ENCODE measurements at regions not wholly inside any gene's neighbourhood (a gene's known extent, or its start where the extent isn't known, plus 50 kb on each side); places are given as distances from the start of the nearest gene placed in this dataset.

GRCh38 chr2:103980401-103980800, 873.5 kb upstream of the POU3F3 start:
- H3K27me3 ChIP-seq (ENCODE audit: control insufficient read depth, insufficient read depth, low read length): no peaks in the 10 kb centered on the region
- no peak overlapping the region for H3K4me3 ChIP-seq (ENCODE audit: low read depth, low read length)
- H3K27ac ChIP-seq (ENCODE audit: low read depth, low read length): no peak overlapping the region
- peaks cover 6% of the 10 kb centered on the region; the same call in 1 of the 2 replicates for H3K4me1 ChIP-seq (ENCODE audit: control insufficient read depth, insufficient read depth, low read length)
- H3K9ac ChIP-seq (ENCODE audit: low read length): no peak overlapping the region
- H3K9me3 ChIP-seq (ENCODE audit: control insufficient read depth, insufficient read depth, low read depth, low read length): no peaks in the 10 kb centered on the region
- H3K36me3 ChIP-seq (ENCODE audit: control insufficient read depth, insufficient read depth, low read length): no peaks in the 10 kb centered on the region

DNA sequence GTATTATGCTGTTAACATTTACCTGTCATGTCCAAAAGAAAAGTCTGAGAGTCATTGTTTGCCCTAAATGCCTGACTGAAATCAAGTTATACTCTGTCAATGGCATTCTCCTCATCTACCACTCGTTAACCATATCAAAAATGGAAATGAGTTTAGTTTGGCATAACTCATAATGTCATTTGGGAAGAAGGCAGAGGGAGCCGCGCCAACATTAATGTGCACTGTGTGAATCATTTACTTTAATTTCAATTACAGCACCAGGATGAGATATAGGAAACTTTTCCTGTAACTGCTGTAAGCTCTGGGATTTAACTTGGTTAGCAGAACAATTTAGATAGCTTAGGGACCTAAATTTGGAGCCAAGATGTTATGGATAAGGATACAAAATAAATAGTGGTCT, 871.2 kb upstream of the POU3F3 start:
- H3K27ac ChIP-seq (ENCODE audit: low read depth, low read length): no peak overlapping the region
- H3K36me3 ChIP-seq (ENCODE audit: control insufficient read depth, insufficient read depth, low read length): no peaks in the 10 kb centered on the region
- no peak overlapping the region for H3K9ac ChIP-seq (ENCODE audit: low read length)
- no peaks in the 10 kb centered on the region for H3K9me3 ChIP-seq (ENCODE audit: control insufficient read depth, insufficient read depth, low read depth, low read length)
- no peak overlapping the region for H3K4me3 ChIP-seq (ENCODE audit: low read depth, low read length)
- H3K27me3 ChIP-seq (ENCODE audit: control insufficient read depth, insufficient read depth, low read length): no peaks in the 10 kb centered on the region
- peaks cover 14% of the 10 kb centered on the region; the same call in 1 of the 2 replicates for H3K4me1 ChIP-seq (ENCODE audit: control insufficient read depth, insufficient read depth, low read length)

DNA sequence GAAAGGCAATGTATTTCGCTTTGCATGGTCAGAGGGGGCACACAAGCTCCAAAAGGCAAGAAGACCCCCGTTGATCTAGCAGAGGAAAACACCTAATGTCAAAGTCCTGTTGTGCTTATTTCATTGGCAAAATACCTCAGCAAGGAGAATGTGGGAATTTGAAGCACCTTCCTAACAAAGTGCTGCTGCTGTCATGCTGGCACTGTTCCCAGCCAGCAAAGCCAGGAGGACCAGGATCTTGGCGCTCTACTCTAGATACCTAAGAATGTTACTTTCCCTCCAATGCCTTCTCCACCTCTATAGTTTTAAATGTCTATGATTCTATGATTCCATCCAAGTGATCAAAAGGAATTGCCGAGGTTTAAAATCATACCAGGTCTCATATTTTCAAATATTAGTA, 867.9 kb upstream of the POU3F3 start:
- Histone ChIP-seq H3K27ac (ENCODE audit: low read depth, low read length) (no peak overlapping the region), H3K9ac (ENCODE audit: low read length) (no peak overlapping the region), H3K27me3 (ENCODE audit: control insufficient read depth, insufficient read depth, low read length) (no peaks in the 10 kb centered on the region), H3K36me3 (ENCODE audit: control insufficient read depth, insufficient read depth, low read length) (no peaks in the 10 kb centered on the region), H3K4me3 (ENCODE audit: low read depth, low read length) (no peak overlapping the region), H3K4me1 (ENCODE audit: control insufficient read depth, insufficient read depth, low read length) (peaks cover 14% of the 10 kb centered on the region; the same call in 1 of the 2 replicates), H3K9me3 (ENCODE audit: control insufficient read depth, insufficient read depth, low read depth, low read length) (no peaks in the 10 kb centered on the region)

DNA sequence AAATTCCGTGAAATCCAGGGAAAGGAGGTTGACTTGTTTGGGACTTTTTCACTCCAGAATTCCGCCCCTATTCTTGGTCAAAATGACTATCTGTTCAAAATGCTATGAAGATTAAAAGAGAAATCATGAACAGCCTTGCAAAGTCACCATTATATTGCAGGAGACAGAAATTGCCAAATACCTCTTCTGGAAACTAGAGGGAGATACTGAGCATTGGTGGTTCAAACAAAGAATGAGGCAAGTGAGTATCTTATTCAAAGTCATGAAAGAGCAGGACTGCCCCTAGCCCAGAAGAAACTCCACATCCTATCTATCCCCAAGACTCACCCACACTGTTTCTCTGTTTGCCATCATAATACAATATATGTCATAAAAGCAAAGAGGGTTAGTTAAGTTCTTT, 862.3 kb upstream of the POU3F3 start:
- no peaks in the 10 kb centered on the region for H3K36me3 ChIP-seq (ENCODE audit: control insufficient read depth, insufficient read depth, low read length)
- H3K4me1 ChIP-seq (ENCODE audit: control insufficient read depth, insufficient read depth, low read length): no peaks in the 10 kb centered on the region
- H3K9me3 ChIP-seq (ENCODE audit: control insufficient read depth, insufficient read depth, low read depth, low read length): no peaks in the 10 kb centered on the region
- H3K4me3 ChIP-seq (ENCODE audit: low read depth, low read length): no peak overlapping the region
- H3K27me3 ChIP-seq (ENCODE audit: control insufficient read depth, insufficient read depth, low read length): no peaks in the 10 kb centered on the region
- H3K9ac ChIP-seq (ENCODE audit: low read length): no peak overlapping the region
- no peak overlapping the region for H3K27ac ChIP-seq (ENCODE audit: low read depth, low read length)

DNA sequence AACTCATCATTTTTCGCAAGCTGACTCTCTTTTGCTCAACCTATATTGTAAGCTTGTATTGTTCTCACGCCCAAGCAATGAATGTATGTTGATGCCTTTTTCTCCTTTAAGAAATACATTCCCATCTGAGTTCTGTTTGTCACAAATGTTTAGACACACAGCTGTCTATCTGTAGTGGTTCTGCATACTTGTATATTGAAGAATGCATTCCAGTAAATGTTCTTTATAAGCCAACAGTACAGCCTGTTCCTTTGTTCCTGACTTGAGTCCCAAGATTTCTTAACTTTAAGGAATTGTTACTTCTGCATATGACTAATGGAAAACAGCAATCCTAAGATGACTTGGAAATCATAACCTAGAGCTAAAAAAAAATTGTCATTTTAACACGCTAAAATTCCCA, 849.1 kb upstream of the POU3F3 start:
- no peak overlapping the region for H3K9ac ChIP-seq (ENCODE audit: low read length)
- H3K27ac ChIP-seq (ENCODE audit: low read depth, low read length): no peak overlapping the region
- no peaks in the 10 kb centered on the region for H3K9me3 ChIP-seq (ENCODE audit: control insufficient read depth, insufficient read depth, low read depth, low read length)
- no peak overlapping the region for H3K4me3 ChIP-seq (ENCODE audit: low read depth, low read length)
- peaks cover 25% of the 10 kb centered on the region for H3K4me1 ChIP-seq (ENCODE audit: control insufficient read depth, insufficient read depth, low read length)
- no peaks in the 10 kb centered on the region for H3K36me3 ChIP-seq (ENCODE audit: control insufficient read depth, insufficient read depth, low read length)
- H3K27me3 ChIP-seq (ENCODE audit: control insufficient read depth, insufficient read depth, low read length): no peaks in the 10 kb centered on the region

- Histone ChIP-seq H3K4me3 (ENCODE audit: low read depth, low read length) (no peak overlapping the region), H3K36me3 (ENCODE audit: control insufficient read depth, insufficient read depth, low read length) (no peaks in the 10 kb centered on the region), H3K4me1 (ENCODE audit: control insufficient read depth, insufficient read depth, low read length) (no peaks in the 10 kb centered on the region), H3K9me3 (ENCODE audit: control insufficient read depth, insufficient read depth, low read depth, low read length) (peaks cover 5% of the 10 kb centered on the region), H3K9ac (ENCODE audit: low read length) (no peak overlapping the region), H3K27me3 (ENCODE audit: control insufficient read depth, insufficient read depth, low read length) (no peaks in the 10 kb centered on the region), H3K27ac (ENCODE audit: low read depth, low read length) (no peak overlapping the region)
Observed at GRCh38 chr2:104016801-104017200, 837.1 kb upstream of the POU3F3 start.

DNA sequence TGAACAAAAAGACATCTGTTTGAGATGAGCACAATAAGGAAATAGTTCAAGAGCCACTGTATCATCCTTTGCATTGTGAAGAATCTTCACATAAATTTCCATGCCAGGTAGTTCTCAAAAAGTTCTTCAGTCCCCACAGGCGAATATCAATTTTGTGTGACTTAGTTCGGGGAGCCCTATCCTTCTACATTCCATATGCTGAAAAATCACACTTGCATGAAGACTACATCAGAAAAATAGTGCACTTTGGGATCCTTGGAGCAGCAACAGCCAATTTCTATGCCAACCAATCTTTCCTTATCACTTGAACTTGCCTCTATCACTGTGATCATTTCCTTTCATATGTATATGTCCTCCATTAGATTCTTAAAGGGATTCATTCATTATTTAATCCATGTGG, 830.6 kb upstream of the POU3F3 start:
- Histone ChIP-seq H3K9ac (ENCODE audit: low read length) (no peak overlapping the region), H3K4me3 (ENCODE audit: low read depth, low read length) (no peak overlapping the region), H3K4me1 (ENCODE audit: control insufficient read depth, insufficient read depth, low read length) (peaks cover 16% of the 10 kb centered on the region; the same call in 1 of the 2 replicates), H3K27me3 (ENCODE audit: control insufficient read depth, insufficient read depth, low read length) (no peaks in the 10 kb centered on the region), H3K36me3 (ENCODE audit: control insufficient read depth, insufficient read depth, low read length) (no peaks in the 10 kb centered on the region), H3K27ac (ENCODE audit: low read depth, low read length) (no peak overlapping the region), H3K9me3 (ENCODE audit: control insufficient read depth, insufficient read depth, low read depth, low read length) (no peaks in the 10 kb centered on the region)

DNA sequence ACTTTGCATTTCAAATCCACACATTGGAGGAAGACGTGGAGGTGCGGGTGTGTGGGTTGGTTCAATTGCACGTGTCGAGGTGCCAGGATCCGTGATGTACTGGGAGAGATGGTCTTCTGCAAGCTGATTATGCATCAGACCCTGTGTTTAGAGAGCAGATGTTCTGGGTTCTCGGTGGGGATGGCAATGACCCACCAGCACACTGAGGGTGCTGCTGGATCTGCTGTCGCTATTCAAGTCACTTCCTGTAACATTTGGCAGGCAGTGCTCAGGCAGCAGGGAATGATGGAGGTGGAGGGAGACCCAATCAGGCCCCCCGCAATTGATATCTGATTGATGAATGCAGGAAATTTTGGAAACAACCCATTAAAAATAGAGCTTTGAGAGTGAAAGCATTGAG, 830.1 kb upstream of the POU3F3 start:
- H3K9ac ChIP-seq (ENCODE audit: low read length): no peak overlapping the region
- no peaks in the 10 kb centered on the region for H3K36me3 ChIP-seq (ENCODE audit: control insufficient read depth, insufficient read depth, low read length)
- no peaks in the 10 kb centered on the region for H3K9me3 ChIP-seq (ENCODE audit: control insufficient read depth, insufficient read depth, low read depth, low read length)
- no peak overlapping the region for H3K4me3 ChIP-seq (ENCODE audit: low read depth, low read length)
- no peaks in the 10 kb centered on the region for H3K27me3 ChIP-seq (ENCODE audit: control insufficient read depth, insufficient read depth, low read length)
- H3K4me1 ChIP-seq (ENCODE audit: control insufficient read depth, insufficient read depth, low read length): peaks cover 16% of the 10 kb centered on the region; the same call in 1 of the 2 replicates
- no peak overlapping the region for H3K27ac ChIP-seq (ENCODE audit: low read depth, low read length)

GRCh38 chr2:104025295-104025694, 828.6 kb upstream of the POU3F3 start:
- no peaks in the 10 kb centered on the region for H3K9me3 ChIP-seq (ENCODE audit: control insufficient read depth, insufficient read depth, low read depth, low read length)
- H3K27ac ChIP-seq (ENCODE audit: low read depth, low read length): no peak overlapping the region
- H3K4me1 ChIP-seq (ENCODE audit: control insufficient read depth, insufficient read depth, low read length): peaks cover 16% of the 10 kb centered on the region; the same call in 1 of the 2 replicates
- H3K27me3 ChIP-seq (ENCODE audit: control insufficient read depth, insufficient read depth, low read length): no peaks in the 10 kb centered on the region
- no peak overlapping the region for H3K9ac ChIP-seq (ENCODE audit: low read length)
- no peak overlapping the region for H3K4me3 ChIP-seq (ENCODE audit: low read depth, low read length)
- H3K36me3 ChIP-seq (ENCODE audit: control insufficient read depth, insufficient read depth, low read length): no peaks in the 10 kb centered on the region

GRCh38 chr2:104026725-104027124, 827.2 kb upstream of the POU3F3 start:
- Histone ChIP-seq H3K9ac (ENCODE audit: low read length) (no peak overlapping the region), H3K27me3 (ENCODE audit: control insufficient read depth, insufficient read depth, low read length) (no peaks in the 10 kb centered on the region), H3K4me1 (ENCODE audit: control insufficient read depth, insufficient read depth, low read length) (peaks cover 16% of the 10 kb centered on the region; the same call in 1 of the 2 replicates), H3K4me3 (ENCODE audit: low read depth, low read length) (no peak overlapping the region), H3K27ac (ENCODE audit: low read depth, low read length) (no peak overlapping the region), H3K36me3 (ENCODE audit: control insufficient read depth, insufficient read depth, low read length) (no peaks in the 10 kb centered on the region), H3K9me3 (ENCODE audit: control insufficient read depth, insufficient read depth, low read depth, low read length) (no peaks in the 10 kb centered on the region)

- Histone ChIP-seq H3K4me3 (ENCODE audit: low read depth, low read length) (no peak overlapping the region), H3K9me3 (ENCODE audit: control insufficient read depth, insufficient read depth, low read depth, low read length) (no peaks in the 10 kb centered on the region), H3K9ac (ENCODE audit: low read length) (no peak overlapping the region), H3K4me1 (ENCODE audit: control insufficient read depth, insufficient read depth, low read length) (peaks cover 16% of the 10 kb centered on the region; the same call in 1 of the 2 replicates), H3K36me3 (ENCODE audit: control insufficient read depth, insufficient read depth, low read length) (no peaks in the 10 kb centered on the region), H3K27me3 (ENCODE audit: control insufficient read depth, insufficient read depth, low read length) (no peaks in the 10 kb centered on the region), H3K27ac (ENCODE audit: low read depth, low read length) (no peak overlapping the region)
Observed at GRCh38 chr2:104027321-104027720, 826.6 kb upstream of the POU3F3 start.

GRCh38 chr2:104028061-104028460, 825.9 kb upstream of the POU3F3 start:
- Histone ChIP-seq H3K4me1 (ENCODE audit: control insufficient read depth, insufficient read depth, low read length) (peaks cover 11% of the 10 kb centered on the region; the same call in 1 of the 2 replicates), H3K9ac (ENCODE audit: low read length) (no peak overlapping the region), H3K4me3 (ENCODE audit: low read depth, low read length) (no peak overlapping the region), H3K27ac (ENCODE audit: low read depth, low read length) (no peak overlapping the region), H3K9me3 (ENCODE audit: control insufficient read depth, insufficient read depth, low read depth, low read length) (no peaks in the 10 kb centered on the region), H3K27me3 (ENCODE audit: control insufficient read depth, insufficient read depth, low read length) (no peaks in the 10 kb centered on the region), H3K36me3 (ENCODE audit: control insufficient read depth, insufficient read depth, low read length) (no peaks in the 10 kb centered on the region)

All from HUES6 (cell line).